A673 (cell line): ENCODE measurements at regions not wholly inside any gene's neighbourhood (a gene's known extent, or its start where the extent isn't known, plus 50 kb on each side); places are given as distances from the start of the nearest gene placed in this dataset.

ENCODE experiments used
- EZH2 ChIP-seq: fragments of 200-600 bp; sonication (generic); IDR thresholded peaks from 2 replicates; pipeline ENCODE4 v1.6.1; 2017; ENCODE audit warnings: borderline replicate concordance, low read depth, mild to moderate bottlenecking, mixed read lengths, antibody characterized with exemption, low read length; ENCODE audit not compliant: poor library complexity, severe bottlenecking
- TF ChIP-seq, protein P1 (sequence below): fragments of 300-800, 200-600 bp; sonication (generic); conservative IDR thresholded peaks from 2 replicates; pipeline ENCODE4 v1.5.1; 2017; ENCODE audit warnings: low read depth, mild to moderate bottlenecking, antibody characterized with exemption, low read length, moderate library complexity, mixed read lengths

DNA sequence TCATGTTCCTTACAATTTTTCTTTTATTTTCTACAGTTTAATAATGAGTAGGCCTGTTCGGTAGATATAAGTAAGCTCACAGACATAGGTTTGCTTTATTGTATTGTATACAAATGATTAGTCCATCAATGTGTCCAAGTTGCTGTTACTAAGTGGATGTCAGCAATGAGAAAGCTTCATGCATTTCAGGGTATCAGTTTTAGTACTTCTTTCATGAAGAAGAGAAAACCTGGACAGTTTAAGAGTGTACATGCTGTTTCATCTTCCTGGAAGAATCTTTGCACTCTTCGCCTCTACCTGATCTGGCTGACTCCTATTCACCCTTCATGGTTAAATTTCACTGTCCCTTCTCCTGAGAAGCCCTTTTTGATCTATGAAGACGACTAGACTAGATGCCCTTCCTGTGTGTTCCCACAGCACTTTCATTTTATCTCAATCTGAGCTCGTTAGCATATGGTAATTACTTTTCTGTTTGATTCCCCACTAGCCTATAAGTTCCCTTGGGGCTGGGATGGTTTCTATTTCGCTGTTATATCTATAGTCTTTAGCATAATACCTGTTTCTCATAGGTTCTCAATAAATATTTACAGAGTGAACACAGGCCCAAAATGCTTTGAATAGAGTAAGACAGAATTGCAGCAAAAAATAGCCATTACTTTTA, 70.7 kb downstream of the CETN3 start:
- TF ChIP-seq, protein P1, sequence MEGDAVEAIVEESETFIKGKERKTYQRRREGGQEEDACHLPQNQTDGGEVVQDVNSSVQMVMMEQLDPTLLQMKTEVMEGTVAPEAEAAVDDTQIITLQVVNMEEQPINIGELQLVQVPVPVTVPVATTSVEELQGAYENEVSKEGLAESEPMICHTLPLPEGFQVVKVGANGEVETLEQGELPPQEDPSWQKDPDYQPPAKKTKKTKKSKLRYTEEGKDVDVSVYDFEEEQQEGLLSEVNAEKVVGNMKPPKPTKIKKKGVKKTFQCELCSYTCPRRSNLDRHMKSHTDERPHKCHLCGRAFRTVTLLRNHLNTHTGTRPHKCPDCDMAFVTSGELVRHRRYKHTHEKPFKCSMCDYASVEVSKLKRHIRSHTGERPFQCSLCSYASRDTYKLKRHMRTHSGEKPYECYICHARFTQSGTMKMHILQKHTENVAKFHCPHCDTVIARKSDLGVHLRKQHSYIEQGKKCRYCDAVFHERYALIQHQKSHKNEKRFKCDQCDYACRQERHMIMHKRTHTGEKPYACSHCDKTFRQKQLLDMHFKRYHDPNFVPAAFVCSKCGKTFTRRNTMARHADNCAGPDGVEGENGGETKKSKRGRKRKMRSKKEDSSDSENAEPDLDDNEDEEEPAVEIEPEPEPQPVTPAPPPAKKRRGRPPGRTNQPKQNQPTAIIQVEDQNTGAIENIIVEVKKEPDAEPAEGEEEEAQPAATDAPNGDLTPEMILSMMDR, result no peak
- no peak for TF ChIP-seq EZH2
